H1 (cell line): ENCODE measurements at regions not wholly inside any gene's neighbourhood (a gene's known extent, or its start where the extent isn't known, plus 50 kb on each side); places are given as distances from the start of the nearest gene placed in this dataset.

ENCODE experiments used
- CTCF ChIA-PET: fragments of 300-600 bp; sonication (Branson Sonifier 250); formaldehyde crosslinking; loops from one replicate; lab custom pipeline; 2021; ENCODE audit not compliant: partially characterized antibody; lab: Charles Lee
- POLR2A ChIA-PET: fragments of 300-600 bp; sonication (Branson Sonifier 250); formaldehyde crosslinking; loops from one replicate; lab custom pipeline; 2021; ENCODE audit warnings: inconsistent platforms; ENCODE audit not compliant: partially characterized antibody; lab: Charles Lee
- DNase-seq, 2 experiments: peaks; one replicate each; pipeline versions ENCODE4 v3.0.0 to v3.0.0-alpha.2; 2010 to 2022; ENCODE audit warnings: low spot score in 2 of 2, low read depth in 1 of 2, mixed read lengths in 1 of 2
- FAIRE-seq: peaks from 2 replicates; lab custom pipeline; 2011; peaks lifted over from hg19 to GRCh38; lab: Jason Lieb, UNC
- H2AFZ ChIP-seq: 2 replicates; pipeline ENCODE4 v1.8.1; 2012; ENCODE audit warnings: low read length, inconsistent platforms
- H2AK5ac ChIP-seq: 2 replicates; pipeline ENCODE4 v1.6.1; 2013; ENCODE audit warnings: low read depth, low read length
- H2BK120ac ChIP-seq: replicated peaks from 2 replicates; pipeline ENCODE3; 2013; ENCODE audit warnings: low read depth, low read length, inconsistent platforms
- H2BK12ac ChIP-seq: 2 replicates; pipeline ENCODE4 v1.6.1; 2013; ENCODE audit warnings: low read depth, low read length
- H2BK15ac ChIP-seq: 2 replicates; pipeline ENCODE4 v1.6.1; 2013; ENCODE audit warnings: low read length
- H2BK20ac ChIP-seq: 2 replicates; pipeline ENCODE4 v1.6.1; 2013; ENCODE audit warnings: low read length
- H2BK5ac ChIP-seq: 2 replicates; pipeline ENCODE4 v1.6.1; 2013; ENCODE audit warnings: low read depth, low read length
- H3K14ac ChIP-seq: 2 replicates; pipeline ENCODE4 v1.6.1; 2013; ENCODE audit warnings: inconsistent platforms; ENCODE audit not compliant: insufficient read length
- H3K18ac ChIP-seq: 2 replicates; pipeline ENCODE4 v1.6.1; 2013; ENCODE audit warnings: low read length; ENCODE audit errors: extremely low read depth
- H3K23ac ChIP-seq: 2 replicates; pipeline ENCODE4 v1.6.1; 2013; ENCODE audit warnings: inconsistent platforms; ENCODE audit not compliant: insufficient read length
- H3K23me2 ChIP-seq: 2 replicates; pipeline ENCODE4 v1.6.1; 2013; ENCODE audit warnings: low read depth, low read length
- H3K27ac ChIP-seq: 2 replicates; pipeline ENCODE4 v1.6.1; 2011; ENCODE audit warnings: low read depth, low read length, inconsistent platforms
- H3K27me3 ChIP-seq, 4 experiments: replicated peaks in 1 of 4; 1 replicate in 1 of 4; 2 replicates in 3 of 4; pipeline versions ENCODE4 v1.6.1 to v1.8.1; 2011 to 2013; ENCODE audit warnings: low read length in 3 of 4, mild to moderate bottlenecking in 3 of 4, inconsistent platforms in 2 of 4, mixed read lengths in 2 of 4, moderate library complexity in 1 of 4; ENCODE audit not compliant: control insufficient read depth in 3 of 4, insufficient read depth in 3 of 4; ENCODE audit errors: extremely low read depth in 1 of 4
- H3K36me3 ChIP-seq, 4 experiments: 2 replicates each; pipeline versions ENCODE4 v1.6.1 to v1.8.1; 2011 to 2013; ENCODE audit warnings: mild to moderate bottlenecking in 4 of 4, low read length in 3 of 4, moderate library complexity in 2 of 4, control low read depth in 1 of 4, inconsistent platforms in 1 of 4; ENCODE audit not compliant: insufficient read depth in 4 of 4, control insufficient read depth in 2 of 4
- H3K4ac ChIP-seq: replicated peaks from 2 replicates; pipeline ENCODE3; 2013; ENCODE audit warnings: low read length, low read depth, mixed read lengths, inconsistent platforms; ENCODE audit not compliant: insufficient read length
- H3K4me1 ChIP-seq, 4 experiments: replicated peaks in 1 of 4; 1 replicate in 1 of 4; 2 replicates in 3 of 4; pipeline versions ENCODE4 v1.6.1 to v1.8.1; 2011 to 2013; ENCODE audit warnings: low read length in 3 of 4, inconsistent platforms in 2 of 4, mixed read lengths in 1 of 4; ENCODE audit not compliant: insufficient read depth in 4 of 4, control insufficient read depth in 3 of 4
- H3K4me2 ChIP-seq, 2 experiments: 2 replicates each; pipeline versions ENCODE4 v1.6.1 to v1.8.1; 2011 to 2013; ENCODE audit warnings: low read depth in 2 of 2, low read length in 2 of 2, control low read depth in 1 of 2, inconsistent platforms in 1 of 2, mild to moderate bottlenecking in 1 of 2; ENCODE audit not compliant: insufficient read depth in 1 of 2
- H3K4me3 ChIP-seq, 4 experiments: fragments of 200-600, 300-600 bp in 1 of 4; sonication (generic), shearing (Covaris generic), sonication (Bioruptor Twin) in 1 of 4; 2 replicates each; pipeline versions ENCODE4 v1.5.1 to v1.8.1; 2011 to 2016; ENCODE audit warnings: low read length in 4 of 4, low read depth in 3 of 4, control low read depth in 2 of 4, inconsistent platforms in 2 of 4, mild to moderate bottlenecking in 2 of 4, mixed read lengths in 1 of 4, moderate library complexity in 1 of 4; ENCODE audit not compliant: insufficient read depth in 2 of 4; ENCODE audit errors: extremely low read depth in 1 of 4
- H3K56ac ChIP-seq: replicated peaks from 2 replicates; pipeline ENCODE3; 2013; ENCODE audit warnings: low read depth, mild to moderate bottlenecking, mixed read lengths, low read length, inconsistent platforms; ENCODE audit not compliant: insufficient read length
- H3K79me1 ChIP-seq: 2 replicates; pipeline ENCODE4 v1.6.1; 2013; ENCODE audit warnings: low read depth, low read length, control low read depth
- H3K79me2 ChIP-seq, 2 experiments: 2 replicates each; pipeline versions ENCODE4 v1.6.1 to v1.8.1; 2012 to 2013; ENCODE audit warnings: low read length in 2 of 2, mild to moderate bottlenecking in 2 of 2, inconsistent platforms in 1 of 2; ENCODE audit not compliant: insufficient read depth in 2 of 2, control insufficient read depth in 1 of 2
- H3K9ac ChIP-seq, 4 experiments: replicated peaks in 1 of 4; 1 replicate in 1 of 4; 2 replicates in 3 of 4; pipeline versions ENCODE4 v1.6.1 to v1.8.1; 2011 to 2013; ENCODE audit warnings: low read depth in 3 of 4, low read length in 3 of 4, control low read depth in 2 of 4, mild to moderate bottlenecking in 2 of 4, moderate library complexity in 2 of 4, inconsistent platforms in 1 of 4; ENCODE audit errors: extremely low read depth in 1 of 4
- H3K9me3 ChIP-seq, 2 experiments: 2 replicates each; pipeline versions ENCODE4 v1.6.1 to v1.8.1; 2012 to 2013; ENCODE audit warnings: mild to moderate bottlenecking in 2 of 2, moderate library complexity in 2 of 2, control low read depth in 1 of 2, inconsistent platforms in 1 of 2, low read depth in 1 of 2, low read length in 1 of 2, mixed read lengths in 1 of 2; ENCODE audit not compliant: insufficient read depth in 2 of 2
- H4K20me1 ChIP-seq, 2 experiments: replicated peaks in 1 of 2; 2 replicates each; pipeline versions ENCODE3 to v1.8.1; 2011 to 2013; ENCODE audit warnings: inconsistent platforms in 2 of 2, low read length in 2 of 2, mild to moderate bottlenecking in 1 of 2; ENCODE audit not compliant: insufficient read depth in 2 of 2, control insufficient read depth in 1 of 2
- H4K5ac ChIP-seq: 2 replicates; pipeline ENCODE4 v1.6.1; 2013; ENCODE audit warnings: low read length, low read depth, mixed read lengths, inconsistent platforms; ENCODE audit not compliant: insufficient read length
- H4K8ac ChIP-seq: 2 replicates; pipeline ENCODE4 v1.8.0; 2013; ENCODE audit warnings: mild to moderate bottlenecking, moderate library complexity, low read length, inconsistent platforms; ENCODE audit not compliant: insufficient read depth; ENCODE audit errors: extremely low read depth
- H4K91ac ChIP-seq: replicated peaks from 2 replicates; pipeline ENCODE3; 2013; ENCODE audit warnings: low read length, mixed read lengths, inconsistent platforms; ENCODE audit not compliant: insufficient read length
- ATF2 ChIP-seq: IDR thresholded peaks from 2 replicates; pipeline ENCODE4 v1.6.1; 2012; ENCODE audit warnings: low read length, inconsistent platforms
- CBX5 ChIP-seq: fragments of 300-800, 300-1000 bp; sonication (generic); IDR thresholded peaks from 2 replicates; pipeline ENCODE4 v1.7.1; 2016; ENCODE audit warnings: antibody characterized with exemption, low read length, low read depth

- Histone ChIP-seq H3K56ac (no peak overlapping the region), H3K4ac (no peak overlapping the region), H3K4me2 (no peak overlapping the region), H3K36me3 (no peaks in the 10 kb centered on the region), H3K14ac (no peak overlapping the region), H4K20me1 (no peaks in the 10 kb centered on the region), H3K4me3 (no peak overlapping the region), H2BK15ac (no peak overlapping the region), H4K91ac (no peak overlapping the region)
- POLR2A ChIA-PET = no interaction called here
- TF ChIP-seq ATF2 = no peak
- no peak for TF ChIP-seq CBX5
- TF ChIP-seq, all 59 proteins: peak for 0
- Histone ChIP-seq H3K27me3 (no peaks in the 10 kb centered on the region), H4K5ac (no peak overlapping the region), H3K18ac (no peak overlapping the region), H3K9me3 (no peaks in the 10 kb centered on the region), H3K9ac (no peak overlapping the region), H2BK5ac (no peak overlapping the region), H3K23ac (no peak overlapping the region), H2BK12ac (no peak overlapping the region), H2AFZ (no peak overlapping the region), H3K23me2 (no peaks in the 10 kb centered on the region; the same call in 1 of the 2 replicates), H3K4me1 (0 out of 7 replicates have a peak, but pooled peaks cover 0 to 2% (median 0%) of the 10 kb centered on the region in 4 experiments), H3K79me2 (no peaks in the 10 kb centered on the region), H2BK120ac (no peak overlapping the region), H2BK20ac (no peak overlapping the region), H2AK5ac (no peak overlapping the region), H3K27ac (no peak overlapping the region), H4K8ac (no peak overlapping the region), H3K79me1 (no peaks in the 10 kb centered on the region)
- DNase-seq = no peak
- no peak for FAIRE-seq
- CTCF ChIA-PET = interaction anchor here (0.6 to 1.0 kb wide), 3 partner anchors 15 to 135 kb away, joined by 3 read pairs; no protein-coding TSS in a partner anchor
These were observed 385.5 kb downstream of the GBE1 start for GRCh38 chr3:81375921-81376320.
